HEK293T (cell line): ENCODE measurements at regions not wholly inside any gene's neighbourhood (a gene's known extent, or its start where the extent isn't known, plus 50 kb on each side); places are given as distances from the start of the nearest gene placed in this dataset.

Experiments
- CTCF ChIA-PET: fragments of 350-600 bp; formaldehyde crosslinking; extraction: SDS; loops from one replicate; lab custom pipeline; 2021; ENCODE audit warnings: antibody characterized with exemption, inconsistent platforms; lab: Yijun Ruan, JAX
- POLR2A ChIA-PET: fragments of 350-600 bp; formaldehyde crosslinking; extraction: SDS; loops from one replicate; lab custom pipeline; 2020; ENCODE audit warnings: antibody characterized with exemption, inconsistent platforms; lab: Yijun Ruan, JAX
- DNase-seq: peaks from one replicate; pipeline ENCODE4 v3.0.0; 2012; ENCODE audit warnings: mixed read lengths; ENCODE audit errors: extremely low spot score
- ARNT ChIP-seq: fragments of 450-650 bp; IDR thresholded peaks from 2 replicates; pipeline ENCODE4 v1.6.1; 2017; ENCODE audit warnings: mild to moderate bottlenecking
- BHLHE40 ChIP-seq: fragments of 450-650 bp; IDR thresholded peaks from 2 replicates; pipeline ENCODE4 v1.6.1; 2016; ENCODE audit warnings: mild to moderate bottlenecking, moderate library complexity, borderline replicate concordance
- CTBP1 ChIP-seq: fragments of 450-650 bp; IDR thresholded peaks from 2 replicates; pipeline ENCODE4 v1.6.1; 2016; ENCODE audit warnings: borderline replicate concordance
- ELF4 ChIP-seq: fragments of 450-650 bp; IDR thresholded peaks from 2 replicates; pipeline ENCODE4 v1.6.1; 2017; ENCODE audit warnings: antibody characterized with exemption
- FOXA1 ChIP-seq: fragments of 450-650 bp; IDR thresholded peaks from 2 replicates; pipeline ENCODE4 v1.6.1; 2016; ENCODE audit warnings: mild to moderate bottlenecking
- FOXK2 ChIP-seq: fragments of 450-650 bp; IDR thresholded peaks from 2 replicates; pipeline ENCODE4 v1.6.1; 2016; ENCODE audit warnings: mild to moderate bottlenecking
- FOXM1 ChIP-seq: fragments of 450-650 bp; IDR thresholded peaks from 2 replicates; pipeline ENCODE4 v1.6.1; 2017; ENCODE audit warnings: mild to moderate bottlenecking, borderline replicate concordance
- HDGF ChIP-seq: fragments of 450-650 bp; IDR thresholded peaks from 2 replicates; pipeline ENCODE4 v1.6.1; 2017; ENCODE audit warnings: antibody characterized with exemption, borderline replicate concordance
- L3MBTL2 ChIP-seq: fragments of 450-650 bp; conservative IDR thresholded peaks from 2 replicates; pipeline ENCODE4 v1.6.1; 2016; ENCODE audit warnings: mild to moderate bottlenecking
- LEF1 ChIP-seq: fragments of 450-650 bp; IDR thresholded peaks from 2 replicates; pipeline ENCODE4 v1.6.1; 2017; ENCODE audit warnings: mild to moderate bottlenecking, borderline replicate concordance
- NFRKB ChIP-seq: fragments of 450-650 bp; IDR thresholded peaks from 2 replicates; pipeline ENCODE4 v1.6.1; 2016; ENCODE audit warnings: mild to moderate bottlenecking, moderate library complexity
- SP1 ChIP-seq: fragments of 450-650 bp; IDR thresholded peaks from 2 replicates; pipeline ENCODE4 v1.6.1; 2017
- SUZ12 ChIP-seq: fragments of 450-650 bp; IDR thresholded peaks from 2 replicates; pipeline ENCODE4 v1.6.1; 2016; ENCODE audit warnings: mild to moderate bottlenecking
- TARDBP ChIP-seq: fragments of 450-650 bp; IDR thresholded peaks from 2 replicates; pipeline ENCODE4 v1.6.1; 2016
- ZNF384 ChIP-seq: fragments of 450-650 bp; IDR thresholded peaks from 2 replicates; pipeline ENCODE4 v1.6.1; 2016
- TF ChIP-seq, protein P1 (sequence below): fragments of 450-650 bp; IDR thresholded peaks from 2 replicates; pipeline ENCODE4 v1.6.1; 2016

DNA sequence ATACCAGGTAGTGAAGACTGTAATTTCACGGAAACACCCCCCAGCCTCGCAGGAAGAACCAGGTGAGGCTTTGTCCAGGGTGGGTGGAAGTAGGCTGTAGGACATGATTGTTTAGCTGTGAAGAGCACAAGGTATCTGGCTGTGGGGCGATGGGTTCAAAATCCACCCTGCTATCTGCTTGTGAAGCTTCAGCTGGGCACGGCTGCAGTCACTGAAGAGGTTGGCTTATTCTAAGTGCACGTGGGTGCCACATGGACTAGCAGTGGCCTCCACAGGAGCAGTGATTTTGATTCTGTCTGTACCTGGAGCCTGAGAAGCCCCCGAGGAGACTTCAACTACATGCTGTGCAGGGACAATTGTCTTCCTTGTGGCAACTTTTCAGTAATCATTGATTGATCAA, 254.1 kb downstream of the FGF9 start:
- TF ChIP-seq FOXM1 (no peak), CTBP1 (no peak), ZNF384 (no peak), ARNT (no peak), SP1 (no peak), TARDBP (no peak), HDGF (no peak)
- TF ChIP-seq, protein P1, sequence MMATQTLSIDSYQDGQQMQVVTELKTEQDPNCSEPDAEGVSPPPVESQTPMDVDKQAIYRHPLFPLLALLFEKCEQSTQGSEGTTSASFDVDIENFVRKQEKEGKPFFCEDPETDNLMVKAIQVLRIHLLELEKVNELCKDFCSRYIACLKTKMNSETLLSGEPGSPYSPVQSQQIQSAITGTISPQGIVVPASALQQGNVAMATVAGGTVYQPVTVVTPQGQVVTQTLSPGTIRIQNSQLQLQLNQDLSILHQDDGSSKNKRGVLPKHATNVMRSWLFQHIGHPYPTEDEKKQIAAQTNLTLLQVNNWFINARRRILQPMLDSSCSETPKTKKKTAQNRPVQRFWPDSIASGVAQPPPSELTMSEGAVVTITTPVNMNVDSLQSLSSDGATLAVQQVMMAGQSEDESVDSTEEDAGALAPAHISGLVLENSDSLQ, result no peak
- DNase-seq, result no peak
- ChIA-PET POLR2A (no interaction called here), CTCF (no interaction called here)

- no peak for DNase-seq
- ChIA-PET CTCF (no interaction called here), POLR2A (no interaction called here)
- no peak for TF ChIP-seq TARDBP
- TF ChIP-seq, protein P1, result no peak
Observed at GRCh38 chr13:21925720-21926119, 254.8 kb downstream of the FGF9 start.

DNA sequence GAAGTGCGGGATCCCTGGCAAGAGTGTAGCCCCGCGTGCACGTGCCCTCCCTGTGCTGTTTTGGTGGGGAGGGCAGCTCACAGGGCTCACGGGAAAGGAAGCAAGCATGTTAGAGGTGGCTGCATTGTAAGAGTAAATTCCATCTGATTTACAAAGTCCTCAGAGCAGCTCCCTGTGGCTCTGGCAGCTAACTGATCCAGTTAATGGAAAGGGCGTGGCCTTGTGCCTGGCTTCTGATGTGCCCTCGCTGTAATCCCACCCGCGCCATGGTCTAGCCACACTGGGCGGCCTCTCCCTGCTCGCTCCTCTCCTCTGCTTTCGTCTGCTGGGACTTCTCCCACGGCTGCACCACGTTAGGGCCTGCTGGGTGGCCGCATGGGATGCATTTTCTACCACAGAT, 258.5 kb downstream of the FGF9 start:
- POLR2A ChIA-PET, result interaction anchor here (0.6 kb wide), 1 partner anchor 905 kb away, joined by 3 read pairs; no protein-coding TSS in a partner anchor
- no peak for DNase-seq
- TF ChIP-seq SP1, result no peak
- TF ChIP-seq FOXA1, result no peak
- no peak for TF ChIP-seq ZNF384
- TF ChIP-seq ELF4, result no peak
- TF ChIP-seq LEF1, result no peak
- no peak for TF ChIP-seq TARDBP
- no peak for TF ChIP-seq ARNT
- TF ChIP-seq NFRKB, result no peak
- CTCF ChIA-PET, result interaction anchor here (0.8 kb wide), 1 partner anchor 16 kb away, joined by 3 read pairs; no protein-coding TSS in a partner anchor

- ChIA-PET POLR2A (no interaction called here), CTCF (no interaction called here)
- TF ChIP-seq NFRKB (no peak), SUZ12 (no peak), ARNT (no peak), CTBP1 (no peak), LEF1 (no peak), FOXA1 (no peak), HDGF (no peak), SP1 (no peak)
- DNase-seq, result no peak
Observed at GRCh38 chr13:21930536-21930935, 259.7 kb downstream of the FGF9 start.

DNA sequence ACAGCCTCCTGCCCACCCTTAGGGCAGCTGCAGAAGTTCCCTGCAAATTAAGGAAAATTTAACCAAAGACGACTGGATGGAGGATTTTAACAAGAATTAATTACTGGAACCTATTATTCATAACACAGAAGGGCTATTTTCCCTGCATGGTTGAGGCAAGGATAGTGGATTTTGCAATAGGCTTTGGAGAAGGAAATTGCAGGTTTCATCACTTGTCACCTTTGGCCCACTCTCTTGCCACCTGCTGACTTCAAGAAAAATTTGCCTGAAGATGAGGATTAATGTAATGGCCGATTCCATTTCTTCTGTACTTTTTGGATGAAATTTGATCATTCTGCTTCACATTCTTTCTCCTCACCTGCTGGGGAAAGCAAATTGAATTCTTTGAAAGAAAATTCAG, 261.7 kb downstream of the FGF9 start:
- ChIA-PET CTCF (no interaction called here), POLR2A (no interaction called here)
- TF ChIP-seq LEF1, result no peak
- TF ChIP-seq CTBP1, result no peak
- TF ChIP-seq, protein P1, result no peak
- no peak for TF ChIP-seq FOXM1
- no peak for TF ChIP-seq FOXA1
- TF ChIP-seq FOXK2, result no peak
- no peak for TF ChIP-seq HDGF
- TF ChIP-seq TARDBP, result no peak
- TF ChIP-seq SUZ12, result no peak
- no peak for TF ChIP-seq NFRKB
- TF ChIP-seq BHLHE40, result no peak
- no peak for TF ChIP-seq ELF4
- TF ChIP-seq SP1, result no peak
- TF ChIP-seq L3MBTL2, result no peak
- TF ChIP-seq ARNT, result no peak
- TF ChIP-seq ZNF384, result no peak
- DNase-seq, result no peak

DNA sequence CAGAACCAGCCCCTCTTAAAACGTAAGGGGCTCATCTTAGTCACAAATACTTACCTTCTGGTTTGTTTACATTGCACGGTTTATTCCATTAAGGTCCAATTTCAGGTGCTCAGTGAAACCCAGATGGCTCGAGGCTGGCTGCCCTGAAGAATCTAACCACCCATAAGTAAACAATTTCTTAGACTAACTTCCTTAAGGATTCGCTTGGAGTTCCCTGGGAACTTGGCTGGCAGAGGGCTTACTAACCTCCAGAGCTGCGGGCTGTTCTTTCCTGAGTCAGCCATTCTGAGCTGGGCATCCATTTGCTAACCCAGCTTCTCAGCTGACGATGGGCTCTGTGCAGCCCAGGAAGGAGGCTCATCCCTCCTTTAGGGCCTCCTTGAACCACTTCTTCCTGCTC, 262.1 kb downstream of the FGF9 start:
- POLR2A ChIA-PET, result no interaction called here
- TF ChIP-seq NFRKB (no peak), SUZ12 (no peak), L3MBTL2 (no peak), FOXA1 (no peak), TARDBP (no peak)
- TF ChIP-seq, protein P1, result no peak
- CTCF ChIA-PET, result interaction anchor here (0.6 kb wide), 1 partner anchor 98 kb away, joined by 3 read pairs; no protein-coding TSS in a partner anchor
- DNase-seq, result no peak

- TF ChIP-seq BHLHE40 (no peak), NFRKB (no peak), LEF1 (no peak), FOXM1 (no peak), TARDBP (no peak), L3MBTL2 (no peak), CTBP1 (no peak), ZNF384 (no peak), ARNT (no peak), SP1 (no peak), HDGF (no peak), ELF4 (no peak), FOXA1 (no peak), FOXK2 (no peak), SUZ12 (no peak)
- TF ChIP-seq, protein P1, result no peak
Observed at GRCh38 chr13:21934284-21934683, 263.4 kb downstream of the FGF9 start.

More at GRCh38 chr13:21934284-21934683, 263.4 kb downstream of the FGF9 start:
- DNase-seq, result no peak
- ChIA-PET CTCF (no interaction called here), POLR2A (no interaction called here)
